Kidney capillary endothelial cell (primary cell): ENCODE measurements at regions not wholly inside any gene's neighbourhood (a gene's known extent, or its start where the extent isn't known, plus 50 kb on each side); places are given as distances from the start of the nearest gene placed in this dataset.

Source experiments
- DNase-seq: peaks from one replicate; pipeline ENCODE4 v3.0.0-alpha.2; 2018; ENCODE audit warnings: low spot score

- no peak for DNase-seq
Measured at GRCh38 chr20:60581606-60582115, 623.4 kb downstream of the CDH26 start.

- DNase-seq = no peak
Measured at GRCh38 chr20:60583741-60584140, 625.5 kb downstream of the CDH26 start.

- no peak for DNase-seq
Measured at GRCh38 chr20:60584221-60584620, 626.0 kb downstream of the CDH26 start.

- no peak for DNase-seq
Measured at GRCh38 chr20:60585651-60586050, 627.4 kb downstream of the CDH26 start.

- DNase-seq = no peak
Measured at GRCh38 chr20:60586269-60587050, 628.2 kb downstream of the CDH26 start.

GRCh38 chr20:60587986-60588385 lies 629.8 kb downstream of the CDH26 start:
- no peak for DNase-seq

GRCh38 chr20:60589623-60590022 lies 631.4 kb downstream of the CDH26 start:
- no peak for DNase-seq

- DNase-seq = no peak
Measured at GRCh38 chr20:60591172-60591799, 633.1 kb downstream of the CDH26 start.

GRCh38 chr20:60598528-60598927 lies 640.3 kb downstream of the CDH26 start:
- DNase-seq = no peak

GRCh38 chr20:60599381-60599780 lies 641.2 kb downstream of the CDH26 start:
- no peak for DNase-seq

GRCh38 chr20:60600036-60600435 lies 641.8 kb downstream of the CDH26 start:
- no peak for DNase-seq

GRCh38 chr20:60624066-60624465 lies 628.0 kb upstream of the CDH4 start:
- DNase-seq = no peak

GRCh38 chr20:60627751-60628565 lies 624.1 kb upstream of the CDH4 start:
- no peak for DNase-seq

GRCh38 chr20:60628749-60629148 lies 623.3 kb upstream of the CDH4 start:
- DNase-seq = no peak

GRCh38 chr20:60629206-60629605 lies 622.9 kb upstream of the CDH4 start:
- no peak for DNase-seq

- DNase-seq = no peak
Measured at GRCh38 chr20:60630609-60631008, 621.5 kb upstream of the CDH4 start.

- DNase-seq = no peak
Measured at GRCh38 chr20:60631585-60632287, 620.3 kb upstream of the CDH4 start.

- DNase-seq = no peak
Measured at GRCh38 chr20:60632391-60633262, 619.4 kb upstream of the CDH4 start.

- DNase-seq = no peak
Measured at GRCh38 chr20:60634491-60635172, 617.4 kb upstream of the CDH4 start.

GRCh38 chr20:60636417-60636816 lies 615.6 kb upstream of the CDH4 start:
- DNase-seq = no peak
